Stimulated activated CD4-positive, alpha-beta T cell treated with anti-CD3 and anti-CD28 coated beads, Interleukin-15, amount 100 ng/mL, for 48 hours (primary cell): ENCODE measurements at regions not wholly inside any gene's neighbourhood (a gene's known extent, or its start where the extent isn't known, plus 50 kb on each side); places are given as distances from the start of the nearest gene placed in this dataset.
A peak's percentile ranks its signal among the peaks of the same experiment; 100 is the strongest.

Source experiments
- DNase-seq, 2 donors: peaks; one replicate each; pipeline ENCODE4 v3.0.0-alpha.2; 2020; ENCODE audit warnings: low read depth in 2 of 2

GRCh38 chr2:8268172-8268783, 413.6 kb upstream of the ID2 start:
- DNase-seq: no peak

GRCh38 chr2:8270699-8271098, 411.2 kb upstream of the ID2 start:
- DNase-seq: no peak

- DNase-seq: no peak
These were observed 410.4 kb upstream of the ID2 start for GRCh38 chr2:8271461-8271860.

- DNase-seq: no peak
These were observed 405.8 kb upstream of the ID2 start for GRCh38 chr2:8276026-8276425.

- no peak for DNase-seq
These were observed 403.8 kb upstream of the ID2 start for GRCh38 chr2:8277921-8278571.

- DNase-seq: no peak
These were observed 403.0 kb upstream of the ID2 start for GRCh38 chr2:8278709-8279354.

- DNase-seq: no peak
These were observed 402.4 kb upstream of the ID2 start for GRCh38 chr2:8279506-8279905.

GRCh38 chr2:8281234-8281633, 400.6 kb upstream of the ID2 start:
- no peak for DNase-seq

- no peak for DNase-seq
These were observed 399.7 kb upstream of the ID2 start for GRCh38 chr2:8281950-8282857.

- DNase-seq: no peak
These were observed 399.0 kb upstream of the ID2 start for GRCh38 chr2:8282858-8283252.

- DNase-seq: no peak
These were observed 396.8 kb upstream of the ID2 start for GRCh38 chr2:8285081-8285480.

- no peak for DNase-seq
These were observed 396.0 kb upstream of the ID2 start for GRCh38 chr2:8285898-8286297.

- DNase-seq: no peak
These were observed 393.6 kb upstream of the ID2 start for GRCh38 chr2:8288206-8288605.

- no peak for DNase-seq
These were observed 392.7 kb upstream of the ID2 start for GRCh38 chr2:8289111-8289510.

GRCh38 chr2:8290771-8291352, 391.0 kb upstream of the ID2 start:
- no peak for DNase-seq

GRCh38 chr2:8296306-8296705, 385.6 kb upstream of the ID2 start:
- DNase-seq: peak; percentile 28 to 38

- DNase-seq: no peak
These were observed 384.3 kb upstream of the ID2 start for GRCh38 chr2:8297376-8298231.

GRCh38 chr2:8298783-8299182, 383.1 kb upstream of the ID2 start:
- DNase-seq: no peak

GRCh38 chr2:8300216-8300615, 381.6 kb upstream of the ID2 start:
- no peak for DNase-seq

- DNase-seq: no peak
These were observed 381.0 kb upstream of the ID2 start for GRCh38 chr2:8300905-8301304.

- DNase-seq: peak; percentile 46 to 57
These were observed 378.5 kb upstream of the ID2 start for GRCh38 chr2:8303322-8303832.
